Superior temporal gyrus (tissue), 1 donor: ENCODE measurements at regions not wholly inside any gene's neighbourhood (a gene's known extent, or its start where the extent isn't known, plus 50 kb on each side); places are given as distances from the start of the nearest gene placed in this dataset.
A peak's percentile ranks its signal among the peaks of the same experiment; 100 is the strongest.

Source experiments
- DNase-seq: peaks from one replicate; pipeline ENCODE4 v3.0.0-alpha.2; 2016; ENCODE audit errors: extremely low spot score

- DNase-seq: peak; percentile 83
These were observed 79.0 kb upstream of the JUN start for GRCh38 chr1:58862728-58863385.

DNA sequence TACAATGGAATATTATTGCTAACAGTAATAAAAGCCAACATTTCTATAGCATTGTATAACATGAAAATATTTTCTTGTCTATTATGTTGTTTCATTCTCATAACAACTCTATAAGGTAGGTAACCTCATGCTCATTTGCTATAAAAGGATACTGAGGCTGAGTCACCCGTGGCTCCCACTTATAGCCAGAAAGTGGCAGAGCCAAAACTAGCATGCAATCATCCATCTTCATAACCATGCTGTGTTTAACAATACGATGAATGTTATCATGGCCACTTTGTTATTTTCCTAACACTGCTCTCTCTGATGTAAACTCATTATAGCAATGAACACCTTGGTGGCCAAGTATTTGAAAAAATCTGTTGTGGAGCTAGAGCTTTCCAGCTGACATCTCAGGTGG lies 80.8 kb upstream of the JUN start:
- DNase-seq: no peak

GRCh38 chr1:58866578-58866977 lies 82.7 kb upstream of the JUN start:
- DNase-seq: no peak

DNA sequence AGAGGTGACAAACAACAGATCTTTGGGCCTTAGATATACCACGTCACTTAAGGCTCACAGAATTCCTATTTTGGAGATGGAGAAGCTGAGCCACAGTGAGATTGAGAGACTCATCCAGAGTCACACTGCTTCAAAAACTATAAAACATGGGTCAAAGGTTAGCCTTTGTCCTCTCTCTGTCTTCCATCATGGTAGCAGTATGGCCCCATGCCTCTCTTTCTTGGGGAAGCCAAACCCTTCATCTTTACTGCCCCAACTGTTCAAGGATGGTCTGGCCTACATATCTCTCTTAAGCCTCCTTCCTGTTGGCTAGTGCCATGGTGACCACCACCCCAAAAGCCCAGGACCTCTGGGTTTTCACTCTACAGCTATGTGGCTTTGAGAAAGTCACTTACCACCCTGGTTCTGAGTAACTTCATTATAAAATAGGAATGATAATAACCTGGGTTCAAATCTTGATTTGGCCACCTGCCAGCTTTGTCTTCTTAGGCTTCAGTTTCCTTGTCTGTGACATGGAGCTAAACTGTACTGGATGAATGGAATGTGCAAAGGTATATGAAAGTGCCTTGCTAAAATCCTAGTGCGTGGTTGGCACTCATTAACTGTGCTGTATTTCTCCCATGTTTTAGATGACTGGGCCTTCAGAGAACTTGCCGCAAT lies 85.9 kb upstream of the JUN start:
- no peak for DNase-seq

DNA sequence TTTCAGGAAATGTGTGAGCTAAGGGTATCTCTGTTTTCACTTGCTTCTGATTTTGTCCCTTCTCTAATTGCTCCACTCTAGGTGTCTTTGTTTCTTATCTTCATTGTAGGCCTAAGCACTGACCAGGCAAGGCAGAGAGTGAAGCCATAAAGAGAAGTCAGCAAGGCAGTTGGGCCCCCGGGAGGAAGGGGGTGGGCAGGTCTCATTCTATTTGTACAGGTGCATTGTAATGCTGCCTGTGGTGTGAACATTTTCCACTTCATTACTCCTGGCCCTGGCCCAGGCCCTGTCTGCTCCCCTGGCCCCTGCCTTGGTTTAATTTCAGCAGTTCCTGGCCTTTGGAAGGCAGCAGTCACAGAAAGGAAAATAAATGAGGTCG lies 86.4 kb upstream of the JUN start:
- no peak for DNase-seq

DNA sequence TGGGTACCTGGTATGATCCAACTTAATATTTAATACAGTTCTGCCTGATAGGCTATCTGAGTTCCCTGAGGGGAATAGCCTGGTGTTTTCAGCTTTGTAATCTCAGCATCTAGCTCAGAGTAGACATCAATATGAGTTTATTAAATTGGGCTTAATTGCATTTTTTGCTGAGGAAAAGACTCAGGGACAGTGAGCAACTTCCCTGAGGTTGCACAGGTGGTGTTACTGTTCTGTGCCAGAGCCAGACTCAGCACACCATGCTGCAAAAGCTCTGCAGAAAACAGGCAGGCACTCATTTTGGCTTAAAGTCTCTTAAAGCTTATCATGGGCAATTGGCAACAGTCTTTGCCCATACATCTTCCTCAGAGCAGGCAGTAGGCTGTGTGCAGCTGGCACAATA lies 90.5 kb upstream of the JUN start:
- DNase-seq: no peak

GRCh38 chr1:58874757-58875755 lies 91.2 kb upstream of the JUN start:
- peak; percentile 82 for DNase-seq

DNA sequence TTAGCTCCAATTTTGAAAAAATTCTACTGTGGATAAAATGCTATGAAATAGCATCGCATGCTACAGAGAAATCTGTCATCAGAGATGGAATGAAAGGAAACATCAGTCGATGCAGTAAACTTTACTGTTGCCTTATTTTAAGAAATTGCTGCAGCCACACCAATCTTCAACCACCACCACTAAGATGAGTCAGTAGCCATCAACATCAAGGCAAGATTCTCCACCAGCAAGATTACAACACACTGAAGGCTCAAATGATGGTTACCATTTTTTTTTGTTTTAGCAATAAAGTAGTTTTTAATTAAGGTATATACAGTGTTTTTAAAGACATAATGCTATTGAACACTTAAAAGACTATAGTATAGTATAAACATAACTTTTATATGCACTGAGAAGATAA lies 95.6 kb upstream of the JUN start:
- no peak for DNase-seq

GRCh38 chr1:58880592-58880991 lies 96.7 kb upstream of the JUN start:
- no peak for DNase-seq

GRCh38 chr1:58881471-58881994 lies 97.7 kb upstream of the JUN start:
- no peak for DNase-seq

GRCh38 chr1:58882322-58882948 lies 98.6 kb upstream of the JUN start:
- no peak for DNase-seq

- peak; percentile 66 for DNase-seq
These were observed 99.4 kb upstream of the JUN start for GRCh38 chr1:58883037-58883887.

GRCh38 chr1:58883888-58884482 lies 100.1 kb upstream of the JUN start:
- DNase-seq: no peak

DNA sequence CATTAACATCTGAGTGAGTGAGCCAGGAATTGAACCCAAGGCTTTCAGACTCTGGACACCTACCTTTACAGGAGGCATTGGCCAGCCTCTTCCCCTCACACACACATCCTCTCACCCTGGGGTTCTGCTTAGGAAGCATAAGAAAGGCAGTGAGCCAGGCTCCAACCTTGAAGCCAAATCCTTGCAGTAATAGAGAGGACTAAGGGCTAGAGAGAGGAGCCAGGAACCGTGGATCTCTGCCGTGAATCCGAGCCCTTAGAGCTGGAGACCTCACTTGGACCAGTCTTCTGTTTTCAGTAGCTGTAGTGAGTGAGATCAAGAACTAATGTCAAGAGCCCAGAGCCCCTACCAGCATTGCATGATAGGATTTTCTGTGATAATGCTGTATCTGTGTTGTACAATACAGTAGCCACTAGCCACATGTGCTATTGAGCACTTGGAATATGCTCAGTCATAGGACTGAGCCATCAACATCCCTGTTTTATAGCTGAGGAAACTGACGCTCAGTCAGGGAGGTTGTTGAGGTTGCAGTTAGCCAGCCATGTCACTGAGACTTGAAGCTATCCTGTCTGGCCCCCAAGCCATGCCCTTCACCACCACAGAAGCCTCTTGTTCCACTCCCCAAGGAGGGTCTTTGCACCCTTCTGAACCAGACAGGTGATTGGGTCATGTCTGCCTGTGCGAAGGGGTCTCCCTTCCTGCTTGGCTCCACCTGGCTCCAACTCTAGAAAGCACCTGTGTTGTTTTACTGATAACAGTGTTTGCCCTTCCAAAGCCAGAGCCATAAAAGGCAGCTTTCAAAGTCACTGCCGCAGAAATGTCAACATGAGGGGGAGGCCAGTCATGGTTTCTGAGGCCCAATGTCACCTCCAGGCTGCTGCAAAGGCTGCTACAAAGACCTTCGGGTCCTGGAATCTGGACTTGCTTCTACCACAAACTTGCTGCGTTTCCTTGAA lies 101.1 kb upstream of the JUN start:
- no peak for DNase-seq

DNA sequence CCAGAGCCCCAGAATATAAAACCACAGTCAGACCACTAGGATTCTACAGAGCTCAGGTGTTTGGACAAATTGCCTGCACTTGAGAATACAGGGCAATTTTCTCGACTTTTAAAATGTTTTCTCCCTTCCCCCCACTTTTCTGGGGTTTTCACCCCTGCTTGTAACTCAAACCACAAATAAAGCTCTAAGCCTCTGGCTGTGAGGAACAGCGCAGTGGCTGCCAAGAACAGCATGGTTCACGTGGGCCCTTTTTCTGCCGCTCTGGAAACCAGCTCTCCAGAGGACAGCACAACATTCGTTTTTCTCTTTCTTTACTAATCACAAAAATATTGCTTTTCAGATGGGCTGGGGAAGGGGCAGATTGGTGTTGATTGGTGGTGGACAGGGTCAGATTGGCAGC lies 102.2 kb upstream of the JUN start:
- peak; percentile 67 for DNase-seq

GRCh38 chr1:58886611-58887010 lies 102.8 kb upstream of the JUN start:
- peak; percentile 61 for DNase-seq

DNA sequence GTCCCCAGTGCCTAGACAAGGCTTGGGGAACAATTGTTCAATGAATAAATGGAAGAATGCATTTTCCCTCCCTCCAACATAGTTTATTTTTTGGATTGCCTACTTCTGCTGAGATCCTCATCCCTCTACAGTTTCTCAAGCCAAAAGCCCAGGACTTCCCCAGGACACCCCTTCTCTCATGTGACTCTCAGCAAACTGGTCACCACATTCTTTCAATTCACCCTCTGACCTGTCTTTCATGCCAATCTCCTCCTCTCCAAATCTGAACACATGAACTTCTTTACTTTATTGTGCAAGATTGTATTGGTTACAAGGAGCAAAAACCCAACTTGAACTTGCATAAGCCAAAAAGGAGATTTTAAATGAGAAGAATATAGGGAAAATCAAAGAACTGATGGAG lies 103.2 kb upstream of the JUN start:
- DNase-seq: no peak

GRCh38 chr1:58888833-58889232 lies 105.0 kb upstream of the JUN start:
- DNase-seq: no peak

- DNase-seq: no peak
These were observed 106.3 kb upstream of the JUN start for GRCh38 chr1:58890113-58890512.
